ENCODE measurements at regions not wholly inside any gene's neighbourhood (a gene's known extent, or its start where the extent isn't known, plus 50 kb on each side); places are given as distances from the start of the nearest gene placed in this dataset.

GRCh38 chr11:23974051-23974450 lies 522.8 kb upstream of the LUZP2 start:
- TF ChIP-seq, protein P1, sequence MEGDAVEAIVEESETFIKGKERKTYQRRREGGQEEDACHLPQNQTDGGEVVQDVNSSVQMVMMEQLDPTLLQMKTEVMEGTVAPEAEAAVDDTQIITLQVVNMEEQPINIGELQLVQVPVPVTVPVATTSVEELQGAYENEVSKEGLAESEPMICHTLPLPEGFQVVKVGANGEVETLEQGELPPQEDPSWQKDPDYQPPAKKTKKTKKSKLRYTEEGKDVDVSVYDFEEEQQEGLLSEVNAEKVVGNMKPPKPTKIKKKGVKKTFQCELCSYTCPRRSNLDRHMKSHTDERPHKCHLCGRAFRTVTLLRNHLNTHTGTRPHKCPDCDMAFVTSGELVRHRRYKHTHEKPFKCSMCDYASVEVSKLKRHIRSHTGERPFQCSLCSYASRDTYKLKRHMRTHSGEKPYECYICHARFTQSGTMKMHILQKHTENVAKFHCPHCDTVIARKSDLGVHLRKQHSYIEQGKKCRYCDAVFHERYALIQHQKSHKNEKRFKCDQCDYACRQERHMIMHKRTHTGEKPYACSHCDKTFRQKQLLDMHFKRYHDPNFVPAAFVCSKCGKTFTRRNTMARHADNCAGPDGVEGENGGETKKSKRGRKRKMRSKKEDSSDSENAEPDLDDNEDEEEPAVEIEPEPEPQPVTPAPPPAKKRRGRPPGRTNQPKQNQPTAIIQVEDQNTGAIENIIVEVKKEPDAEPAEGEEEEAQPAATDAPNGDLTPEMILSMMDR (IDR thresholded peaks at IDR 0.05; ENCODE audit: insufficient read depth, low read depth, low read length): no peak
- TF ChIP-seq EZH2 (IDR thresholded peaks at IDR 0.05; ENCODE audit: insufficient read depth, low read length): no peak
